Ishikawa (cell line): ENCODE measurements at regions not wholly inside any gene's neighbourhood (a gene's known extent, or its start where the extent isn't known, plus 50 kb on each side); places are given as distances from the start of the nearest gene placed in this dataset.

Experiments
- CEBPB ChIP-seq: IDR thresholded peaks from 2 replicates; pipeline ENCODE4 v1.6.1; 2012
- CREB1 ChIP-seq: IDR thresholded peaks from 2 replicates; pipeline ENCODE4 v1.6.1; 2012; ENCODE audit warnings: low read depth
- EGR1 ChIP-seq: IDR thresholded peaks from 2 replicates; pipeline ENCODE4 v1.6.1; 2012
- EP300 ChIP-seq: IDR thresholded peaks from 2 replicates; pipeline ENCODE4 v1.6.1; 2012; ENCODE audit warnings: borderline replicate concordance
- FOXM1 ChIP-seq: IDR thresholded peaks from 2 replicates; pipeline ENCODE4 v1.6.1; 2012; ENCODE audit warnings: low read depth, borderline replicate concordance
- NFIC ChIP-seq: IDR thresholded peaks from 2 replicates; pipeline ENCODE4 v1.6.1; 2012
- RAD21 ChIP-seq: IDR thresholded peaks from 2 replicates; pipeline ENCODE4 v1.6.1; 2012; ENCODE audit warnings: low read depth
- TAF1 ChIP-seq: IDR thresholded peaks from 2 replicates; pipeline ENCODE4 v1.6.1; 2012; ENCODE audit warnings: low read depth, mild to moderate bottlenecking
- TCF12 ChIP-seq: IDR thresholded peaks from 2 replicates; pipeline ENCODE4 v1.6.1; 2012; ENCODE audit warnings: low read depth
- TEAD4 ChIP-seq: IDR thresholded peaks from 2 replicates; pipeline ENCODE4 v1.6.1; 2012
- YY1 ChIP-seq: IDR thresholded peaks from 2 replicates; pipeline ENCODE4 v1.6.1; 2012; ENCODE audit warnings: low read depth
- ZBTB7A ChIP-seq: IDR thresholded peaks from 2 replicates; pipeline ENCODE4 v1.6.1; 2012; ENCODE audit warnings: low read depth
- TF ChIP-seq, protein P1 (sequence below): IDR thresholded peaks from 2 replicates; pipeline ENCODE4 v1.6.1; 2012
- TF ChIP-seq, protein P2 (sequence below): IDR thresholded peaks from 2 replicates; pipeline ENCODE4 v1.6.1; 2012
- TF ChIP-seq, protein P3 (sequence below): IDR thresholded peaks from 2 replicates; pipeline ENCODE4 v1.6.1; 2012; ENCODE audit warnings: low read depth, mild to moderate bottlenecking

DNA sequence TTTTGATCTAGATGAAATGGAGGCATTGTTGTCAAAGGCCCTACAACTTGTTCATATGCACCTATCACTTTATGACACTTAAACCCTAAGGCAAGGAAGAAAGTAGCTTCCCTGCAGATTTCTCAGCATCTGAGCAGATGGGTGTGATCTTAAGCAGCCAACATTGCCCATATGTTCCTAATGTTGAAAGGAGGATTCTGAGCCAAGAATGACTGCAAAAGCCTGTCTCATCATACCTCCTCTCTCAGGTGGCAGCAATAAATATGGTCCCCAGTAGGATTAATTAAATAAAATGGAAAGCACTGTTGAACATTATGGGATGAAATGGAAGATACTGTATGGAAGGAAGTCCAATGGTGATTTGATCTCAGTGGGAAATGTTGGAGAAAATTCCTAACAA lies 538.1 kb upstream of the MAN1A1 start:
- no peak for TF ChIP-seq EP300

DNA sequence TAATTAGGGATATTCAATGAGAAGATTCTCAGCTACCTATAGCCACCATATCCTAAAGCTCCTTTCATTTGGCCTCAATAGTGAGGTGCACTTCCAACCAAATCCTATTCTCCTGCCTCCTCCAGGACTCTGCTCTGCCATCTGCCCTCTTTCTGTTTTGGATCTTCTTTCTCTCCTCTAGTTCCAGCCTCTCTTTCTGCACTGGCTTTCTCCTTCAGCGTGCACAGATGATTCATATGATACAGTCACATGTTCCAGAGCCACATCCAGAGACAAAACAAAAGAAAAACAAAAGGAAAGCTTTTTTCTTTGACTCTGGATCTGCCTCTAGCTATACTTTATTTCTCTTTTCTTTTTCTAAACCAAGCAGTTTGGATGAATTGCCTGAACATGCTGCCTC lies 531.9 kb upstream of the MAN1A1 start:
- TF ChIP-seq ZBTB7A = no peak
- TF ChIP-seq NFIC = no peak
- TF ChIP-seq, protein P1, sequence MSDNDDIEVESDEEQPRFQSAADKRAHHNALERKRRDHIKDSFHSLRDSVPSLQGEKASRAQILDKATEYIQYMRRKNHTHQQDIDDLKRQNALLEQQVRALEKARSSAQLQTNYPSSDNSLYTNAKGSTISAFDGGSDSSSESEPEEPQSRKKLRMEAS = no peak
- TF ChIP-seq RAD21 = no peak
- no peak for TF ChIP-seq TEAD4
- TF ChIP-seq, protein P2, sequence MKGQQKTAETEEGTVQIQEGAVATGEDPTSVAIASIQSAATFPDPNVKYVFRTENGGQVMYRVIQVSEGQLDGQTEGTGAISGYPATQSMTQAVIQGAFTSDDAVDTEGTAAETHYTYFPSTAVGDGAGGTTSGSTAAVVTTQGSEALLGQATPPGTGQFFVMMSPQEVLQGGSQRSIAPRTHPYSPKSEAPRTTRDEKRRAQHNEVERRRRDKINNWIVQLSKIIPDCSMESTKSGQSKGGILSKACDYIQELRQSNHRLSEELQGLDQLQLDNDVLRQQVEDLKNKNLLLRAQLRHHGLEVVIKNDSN = no peak
- no peak for TF ChIP-seq TAF1
- TF ChIP-seq TCF12 = no peak
- TF ChIP-seq YY1 = no peak
- no peak for TF ChIP-seq CREB1

DNA sequence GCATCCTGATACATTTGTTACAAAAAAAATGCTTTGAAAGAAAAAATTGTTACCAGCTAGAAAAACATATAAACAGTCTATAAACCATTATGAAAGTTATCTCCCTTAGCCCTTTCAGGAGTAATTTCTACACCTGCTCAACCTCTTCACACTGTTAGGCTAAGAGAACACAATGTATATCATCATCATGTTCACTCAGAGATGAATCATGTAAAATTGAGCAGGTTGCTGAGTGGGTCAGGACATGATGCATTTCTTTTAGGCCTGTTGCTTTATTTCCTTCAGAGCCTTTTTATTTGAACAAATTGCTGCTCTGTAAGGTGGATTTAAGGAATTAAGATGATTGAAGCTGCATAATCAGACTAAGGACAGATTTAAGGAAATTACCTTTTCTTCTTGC lies 531.3 kb upstream of the MAN1A1 start:
- TF ChIP-seq RAD21 = no peak
- TF ChIP-seq, protein P1 = no peak
- TF ChIP-seq ZBTB7A = no peak
- TF ChIP-seq CEBPB = no peak
- no peak for TF ChIP-seq FOXM1
- no peak for TF ChIP-seq EGR1
- TF ChIP-seq EP300 = no peak
- TF ChIP-seq, protein P2 = no peak
- TF ChIP-seq TEAD4 = no peak
- TF ChIP-seq TAF1 = no peak
- TF ChIP-seq TCF12 = no peak
- TF ChIP-seq, protein P3, sequence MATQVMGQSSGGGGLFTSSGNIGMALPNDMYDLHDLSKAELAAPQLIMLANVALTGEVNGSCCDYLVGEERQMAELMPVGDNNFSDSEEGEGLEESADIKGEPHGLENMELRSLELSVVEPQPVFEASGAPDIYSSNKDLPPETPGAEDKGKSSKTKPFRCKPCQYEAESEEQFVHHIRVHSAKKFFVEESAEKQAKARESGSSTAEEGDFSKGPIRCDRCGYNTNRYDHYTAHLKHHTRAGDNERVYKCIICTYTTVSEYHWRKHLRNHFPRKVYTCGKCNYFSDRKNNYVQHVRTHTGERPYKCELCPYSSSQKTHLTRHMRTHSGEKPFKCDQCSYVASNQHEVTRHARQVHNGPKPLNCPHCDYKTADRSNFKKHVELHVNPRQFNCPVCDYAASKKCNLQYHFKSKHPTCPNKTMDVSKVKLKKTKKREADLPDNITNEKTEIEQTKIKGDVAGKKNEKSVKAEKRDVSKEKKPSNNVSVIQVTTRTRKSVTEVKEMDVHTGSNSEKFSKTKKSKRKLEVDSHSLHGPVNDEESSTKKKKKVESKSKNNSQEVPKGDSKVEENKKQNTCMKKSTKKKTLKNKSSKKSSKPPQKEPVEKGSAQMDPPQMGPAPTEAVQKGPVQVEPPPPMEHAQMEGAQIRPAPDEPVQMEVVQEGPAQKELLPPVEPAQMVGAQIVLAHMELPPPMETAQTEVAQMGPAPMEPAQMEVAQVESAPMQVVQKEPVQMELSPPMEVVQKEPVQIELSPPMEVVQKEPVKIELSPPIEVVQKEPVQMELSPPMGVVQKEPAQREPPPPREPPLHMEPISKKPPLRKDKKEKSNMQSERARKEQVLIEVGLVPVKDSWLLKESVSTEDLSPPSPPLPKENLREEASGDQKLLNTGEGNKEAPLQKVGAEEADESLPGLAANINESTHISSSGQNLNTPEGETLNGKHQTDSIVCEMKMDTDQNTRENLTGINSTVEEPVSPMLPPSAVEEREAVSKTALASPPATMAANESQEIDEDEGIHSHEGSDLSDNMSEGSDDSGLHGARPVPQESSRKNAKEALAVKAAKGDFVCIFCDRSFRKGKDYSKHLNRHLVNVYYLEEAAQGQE = no peak
- no peak for TF ChIP-seq NFIC
- TF ChIP-seq CREB1 = no peak
- TF ChIP-seq YY1 = no peak

DNA sequence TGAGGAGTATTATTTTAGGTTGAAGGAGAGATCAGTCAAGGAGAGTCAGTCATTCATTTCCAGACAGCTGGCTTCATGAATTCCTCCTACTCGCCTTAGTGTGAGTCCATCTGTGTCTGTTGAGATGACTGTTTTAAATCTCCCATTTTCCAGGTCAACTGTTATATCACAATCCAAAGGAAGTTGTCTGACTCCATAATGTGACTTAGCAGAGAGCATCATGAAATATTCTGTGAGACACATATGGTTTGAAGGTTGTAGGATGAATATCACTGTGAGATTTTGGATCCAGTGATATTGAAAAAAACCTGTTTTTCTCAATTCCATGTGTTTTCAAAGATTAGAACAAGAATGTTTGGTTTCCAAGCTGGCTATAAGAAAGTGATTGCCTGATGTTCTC lies 530.2 kb upstream of the MAN1A1 start:
- TF ChIP-seq FOXM1 (no peak), CREB1 (no peak), EP300 (no peak)

DNA sequence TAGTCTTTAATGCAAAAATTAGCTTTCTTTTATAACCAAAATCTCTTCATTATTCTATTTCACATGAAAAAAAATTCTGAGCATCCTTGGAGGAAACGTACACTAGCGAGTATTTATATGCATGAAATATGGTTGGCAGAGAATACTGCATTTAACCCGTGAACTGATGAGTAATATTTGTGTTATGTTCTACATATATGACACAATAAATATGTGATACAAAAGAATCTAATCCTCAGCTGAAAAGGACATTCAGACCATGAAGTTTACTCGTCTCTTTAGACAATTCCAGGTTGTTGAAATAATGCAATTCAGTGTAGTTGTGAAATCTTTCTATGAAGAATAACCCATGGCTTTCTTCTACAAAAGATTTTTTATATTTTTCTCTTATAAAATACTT lies 524.8 kb upstream of the MAN1A1 start:
- TF ChIP-seq CEBPB (no peak), ZBTB7A (no peak), TCF12 (no peak), EP300 (no peak)
- TF ChIP-seq, protein P3 = no peak

DNA sequence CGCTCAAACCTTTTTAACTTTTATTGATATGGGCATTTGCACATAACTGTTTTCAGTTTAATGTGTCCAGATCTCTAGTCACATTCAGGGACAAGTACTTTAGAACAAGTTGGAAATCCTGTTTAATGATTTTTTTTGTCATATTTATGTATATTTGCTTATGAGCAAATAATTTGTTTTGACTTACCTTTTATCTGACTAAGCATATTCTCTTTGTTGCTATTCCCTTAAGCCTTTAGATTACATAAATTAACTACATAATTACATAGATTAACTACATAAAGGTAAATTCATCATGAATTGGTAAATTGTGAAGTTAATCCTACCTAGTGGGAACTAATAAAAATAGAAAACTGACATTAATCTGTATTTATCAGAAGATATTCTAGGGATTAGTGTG lies 523.5 kb upstream of the MAN1A1 start:
- TF ChIP-seq YY1 (no peak), FOXM1 (no peak), TAF1 (no peak), TCF12 (no peak), TEAD4 (no peak), EGR1 (no peak), CREB1 (no peak), NFIC (no peak), EP300 (no peak), RAD21 (no peak), CEBPB (no peak), ZBTB7A (no peak)
- TF ChIP-seq, protein P2 = no peak
- TF ChIP-seq, protein P1 = no peak
- TF ChIP-seq, protein P3 = no peak
